Transverse colon (tissue), 4 donors: ENCODE measurements at regions not wholly inside any gene's neighbourhood (a gene's known extent, or its start where the extent isn't known, plus 50 kb on each side); places are given as distances from the start of the nearest gene placed in this dataset.
"Not testable (repeated sequence)": the region's sequence is repeated elsewhere in the genome, so short reads cannot be mapped to it uniquely, and the experiment has no call there.

Experiments used
- DNase-seq: peaks from one replicate; pipeline ENCODE4 v3.0.0-alpha.2; 2019
- H3K27ac ChIP-seq, 4 donors: fragments of 200-600 bp; sonication (generic); 2 replicates each; pipeline ENCODE4 v1.5.1; 2016 to 2018; ENCODE audit warnings: inconsistent platforms in 4 of 4
- H3K27me3 ChIP-seq: fragments of 200-600 bp; sonication (generic); 2 replicates; pipeline ENCODE4 v1.5.1; 2017; ENCODE audit warnings: inconsistent platforms
- H3K36me3 ChIP-seq, 4 donors: fragments of 200-600 bp; sonication (generic); 2 replicates each; pipeline ENCODE4 v1.5.1; 2017 to 2019; ENCODE audit warnings: inconsistent platforms in 4 of 4
- H3K4me1 ChIP-seq, 4 donors: fragments of 200-600 bp; sonication (generic); 2 replicates each; pipeline ENCODE4 v1.5.1; 2017 to 2020; ENCODE audit warnings: inconsistent platforms in 4 of 4
- H3K4me3 ChIP-seq, 4 donors: fragments of 200-600 bp; sonication (generic); 1 replicate in 1 of 4; 2 replicates in 3 of 4; pipeline versions ENCODE4 v1.5.1 to v1.6.1; 2017 to 2019; ENCODE audit warnings: inconsistent platforms in 4 of 4
- H3K9me3 ChIP-seq, 2 donors: fragments of 200-600 bp; sonication (generic); 2 replicates each; pipeline ENCODE4 v1.5.1; 2017 to 2019; ENCODE audit warnings: inconsistent platforms in 2 of 2
- CTCF ChIP-seq, 5 experiments: fragments of 200-600 bp in 3 of 5; fragments of 450-650 bp in 2 of 5; sonication (generic) in 3 of 5; IDR thresholded peaks; 1 replicate in 2 of 5; 2 replicates in 3 of 5; pipeline ENCODE4 v1.5.1; 2016 to 2017; ENCODE audit warnings: antibody characterized with exemption in 5 of 5, inconsistent platforms in 3 of 5, mild to moderate bottlenecking in 2 of 5, moderate library complexity in 1 of 5
- EP300 ChIP-seq: sonication (generic); formaldehyde crosslinking; IDR thresholded peaks from one replicate; pipeline ENCODE4 v1.6.1; 2017; ENCODE audit warnings: antibody characterized with exemption, low read depth
- POLR2A ChIP-seq: fragments of 450-650 bp; IDR thresholded peaks from one replicate; pipeline ENCODE4 v1.6.1; 2016; ENCODE audit warnings: antibody characterized with exemption, mild to moderate bottlenecking, moderate library complexity
- POLR2AphosphoS5 ChIP-seq, 3 donors: sonication (generic); formaldehyde crosslinking; IDR thresholded peaks; one replicate each; pipeline ENCODE4 v1.6.1; 2016; ENCODE audit warnings: antibody characterized with exemption in 3 of 3
- WGBS, 2 donors: methylation state at CpG; one replicate each; pipeline ENCODE4 v1.1.5; 2018; ENCODE audit warnings: low coverage in 1 of 2; 5-methylcytosine and 5-hydroxymethylcytosine counted together
- in situ Hi-C, 4 donors: fragments of 200-750 bp; cut with MboI; loops; one replicate each; pipeline versions ENCODE4 v1.15.0 to v1.15.1; 2017; ENCODE audit warnings: low sequenced_read_pairs in 3 of 4, low pct_ligation_motif_present in 1 of 4, low pct_unique_long_range_greater_than_20kb in 1 of 4
- intact Hi-C: fragments of 100-400 bp; cut with DNase I; formaldehyde crosslinking; loops from one replicate; pipeline ENCODE4 v1.15.1; 2023; ENCODE audit warnings: low total_unique reads

DNA sequence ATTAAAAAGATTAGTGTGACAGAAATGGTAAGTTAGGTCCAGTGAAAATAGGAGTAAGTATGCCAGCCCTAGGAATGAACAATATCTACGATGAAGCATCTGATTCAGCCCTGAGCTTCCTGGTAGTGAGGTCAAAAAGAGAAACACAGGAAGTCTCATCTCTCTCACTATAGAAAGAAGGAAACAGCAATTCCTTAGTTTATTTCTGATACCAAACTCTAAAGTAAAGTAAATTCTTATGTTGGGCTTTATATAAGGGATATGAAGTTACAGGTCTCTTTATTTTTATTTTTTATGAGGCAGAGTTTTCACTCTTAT lies 76.7 kb upstream of the RFLNA start:
- peaks cover 0 to 16% (median 5%) of the 10 kb centered on the region in 4 donors for H3K4me1 ChIP-seq
- 57 to 67% methylated on average over 1 of the region's 1 CpG for WGBS, 2 donors
- H3K4me3 ChIP-seq: no peak overlapping the region
- intact Hi-C loops (no loop called here), in situ Hi-C loops (no loop called here)
- H3K36me3 ChIP-seq: no peaks in the 10 kb centered on the region
- H3K27ac ChIP-seq: no peak overlapping the region
- no peak for DNase-seq
- no peak for TF ChIP-seq CTCF (IDR thresholded peaks at IDR 0.05)
- no peak for TF ChIP-seq POLR2A
- TF ChIP-seq EP300: no peak
- no peak for TF ChIP-seq POLR2AphosphoS5 (IDR thresholded peaks at IDR 0.05)
- peaks cover 35% of the 10 kb centered on the region for H3K27me3 ChIP-seq
- peaks cover 5% of the 10 kb centered on the region in 2 donors for H3K9me3 ChIP-seq

GRCh38 chr12:124218650-124219049 lies 76.2 kb upstream of the RFLNA start:
- 68 to 83% methylated on average over 2 to 3 of the region's 3 CpGs for WGBS, 2 donors
- H3K27ac ChIP-seq, H3K36me3 ChIP-seq, DNase-seq, in situ Hi-C loops, H3K9me3 ChIP-seq, H3K4me3 ChIP-seq, intact Hi-C loops: not testable (repeated sequence)
- Histone ChIP-seq H3K27me3 (peaks cover 35% of the 10 kb centered on the region), H3K4me1 (peaks cover 0 to 16% (median 5%) of the 10 kb centered on the region in 4 donors)

DNA sequence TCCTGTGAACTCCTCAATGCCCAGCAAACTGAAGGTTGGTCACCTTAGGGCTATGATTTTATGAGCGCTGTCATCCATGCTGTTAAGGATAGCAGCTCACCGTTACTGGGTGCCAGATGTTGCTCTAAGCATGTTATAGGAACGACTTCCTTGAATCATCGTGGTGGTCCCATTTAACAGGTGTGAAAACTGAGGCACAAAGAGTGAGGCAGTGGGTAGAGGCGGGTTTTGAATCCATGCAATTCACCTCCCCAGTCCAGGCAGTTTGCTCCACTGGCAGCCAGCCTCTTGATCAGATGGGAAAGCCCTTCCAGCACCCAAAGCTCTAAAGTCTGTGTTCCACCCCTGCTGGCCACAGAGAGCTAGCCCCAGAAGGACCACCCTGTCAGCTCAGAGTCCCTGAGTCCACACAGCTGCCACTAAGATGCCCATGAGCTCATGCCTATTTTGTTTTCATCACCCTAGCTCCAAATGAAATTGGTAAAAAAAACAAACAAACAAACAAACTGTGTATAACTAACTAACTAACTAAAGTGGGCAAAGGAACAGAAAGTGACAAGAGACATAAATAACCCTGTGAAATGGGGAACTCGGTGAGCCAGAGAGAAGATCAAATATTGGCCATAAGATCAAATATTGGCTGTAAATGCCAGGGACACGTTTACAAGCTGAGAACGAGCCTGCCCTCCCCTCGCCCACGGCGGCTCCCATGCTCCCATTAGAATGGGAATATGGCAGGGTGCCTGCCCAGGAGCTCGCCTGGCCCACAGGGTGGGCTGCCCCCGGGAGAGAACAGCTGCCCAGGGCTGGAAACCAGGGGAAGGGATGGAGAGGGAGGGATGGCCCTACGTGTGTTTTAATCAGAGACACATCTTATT lies 72.3 kb upstream of the RFLNA start:
- TF ChIP-seq CTCF (IDR thresholded peaks at IDR 0.05) (no peak), POLR2AphosphoS5 (IDR thresholded peaks at IDR 0.05) (no peak), EP300 (no peak), POLR2A (no peak)
- Histone ChIP-seq H3K27ac (no peak overlapping the region), H3K4me3 (no peak overlapping the region), H3K4me1 (peaks cover 0 to 14% (median 3%) of the 10 kb centered on the region in 4 donors), H3K27me3 (peaks cover 2% of the 10 kb centered on the region), H3K9me3 (peaks cover 0 to 5% of the 10 kb centered on the region in 2 donors), H3K36me3 (no peaks in the 10 kb centered on the region)
- no peak for DNase-seq
- in situ Hi-C loops (no loop called here), intact Hi-C loops (no loop called here)
- 52 to 53% methylated on average over 3 to 14 of the region's 14 CpGs for WGBS, 2 donors

- H3K27ac ChIP-seq, in situ Hi-C loops, H3K9me3 ChIP-seq, H3K27me3 ChIP-seq, DNase-seq, H3K36me3 ChIP-seq, intact Hi-C loops, H3K4me3 ChIP-seq, H3K4me1 ChIP-seq: not testable (repeated sequence)
- WGBS, 2 donors: 83 to 92% methylated on average over 4 to 12 of the region's 12 CpGs
These were observed 71.2 kb upstream of the RFLNA start for GRCh38 chr12:124223733-124224138.

- 84 to 100% methylated on average over 1 to 18 of the region's 19 CpGs for WGBS, 2 donors
- H3K4me1 ChIP-seq: no peaks in the 10 kb centered on the region
- no peak for TF ChIP-seq EP300
- no peak for TF ChIP-seq POLR2A
- no peak for TF ChIP-seq CTCF (IDR thresholded peaks at IDR 0.05)
- TF ChIP-seq POLR2AphosphoS5 (IDR thresholded peaks at IDR 0.05): no peak
These were observed 70.3 kb upstream of the RFLNA start for GRCh38 chr12:124224535-124225110.

More at GRCh38 chr12:124224535-124225110, 70.3 kb upstream of the RFLNA start:
- intact Hi-C loops: no loop called here
- Histone ChIP-seq H3K36me3 (no peaks in the 10 kb centered on the region), H3K27me3 (no peaks in the 10 kb centered on the region), H3K4me3 (no peak overlapping the region), H3K9me3 (peaks cover 0 to 5% of the 10 kb centered on the region in 2 donors), H3K27ac (no peak overlapping the region)
- DNase-seq: no peak
- in situ Hi-C loops: no loop called here
